GM21390 (cell line): ENCODE measurements at regions not wholly inside any gene's neighbourhood (a gene's known extent, or its start where the extent isn't known, plus 50 kb on each side); places are given as distances from the start of the nearest gene placed in this dataset.

ENCODE experiments used
- ATAC-seq: cut with Tn5 transposase; IDR thresholded peaks from one replicate; pipeline ENCODE4 v1.9.1; 2021; ENCODE audit not compliant: unreplicated experiment

- no peak for ATAC-seq
Observed at GRCh38 chr2:173666171-173666888, 298.8 kb downstream of the SP3 start.

GRCh38 chr2:173667014-173667413 is 298.2 kb downstream of the SP3 start:
- no peak for ATAC-seq

- no peak for ATAC-seq
Observed at GRCh38 chr2:173667415-173667814, 297.8 kb downstream of the SP3 start.

GRCh38 chr2:173669271-173669853 is 295.8 kb downstream of the SP3 start:
- ATAC-seq: no peak

GRCh38 chr2:173669888-173670287 is 295.3 kb downstream of the SP3 start:
- ATAC-seq: no peak

- ATAC-seq: no peak
Observed at GRCh38 chr2:173672573-173673340, 292.4 kb downstream of the SP3 start.

GRCh38 chr2:173673640-173674039 is 291.5 kb downstream of the SP3 start:
- no peak for ATAC-seq

- ATAC-seq: no peak
Observed at GRCh38 chr2:173676647-173677046, 288.5 kb downstream of the SP3 start.

GRCh38 chr2:173678186-173678585 is 287.0 kb downstream of the SP3 start:
- ATAC-seq: no peak

- no peak for ATAC-seq
Observed at GRCh38 chr2:173680574-173680973, 284.6 kb downstream of the SP3 start.

GRCh38 chr2:173681881-173682650 is 283.1 kb downstream of the SP3 start:
- ATAC-seq: no peak

- no peak for ATAC-seq
Observed at GRCh38 chr2:173684896-173685459, 280.2 kb downstream of the SP3 start.

- ATAC-seq: no peak
Observed at GRCh38 chr2:173690349-173690748, 274.8 kb downstream of the SP3 start.

GRCh38 chr2:173692068-173692467 is 273.1 kb downstream of the SP3 start:
- no peak for ATAC-seq

- ATAC-seq: no peak
Observed at GRCh38 chr2:173693044-173693589, 272.1 kb downstream of the SP3 start.

- no peak for ATAC-seq
Observed at GRCh38 chr2:173696274-173696673, 268.9 kb downstream of the SP3 start.

- ATAC-seq: no peak
Observed at GRCh38 chr2:173697929-173698328, 267.2 kb downstream of the SP3 start.

- no peak for ATAC-seq
Observed at GRCh38 chr2:173705656-173706055, 259.5 kb downstream of the SP3 start.

- no peak for ATAC-seq
Observed at GRCh38 chr2:173706936-173707335, 258.2 kb downstream of the SP3 start.

GRCh38 chr2:173708806-173709205 is 256.4 kb downstream of the SP3 start:
- ATAC-seq: no peak

GRCh38 chr2:173711816-173712215 is 253.4 kb downstream of the SP3 start:
- ATAC-seq: no peak
